ENCODE measurements at regions not wholly inside any gene's neighbourhood (a gene's known extent, or its start where the extent isn't known, plus 50 kb on each side); places are given as distances from the start of the nearest gene placed in this dataset.

DNA sequence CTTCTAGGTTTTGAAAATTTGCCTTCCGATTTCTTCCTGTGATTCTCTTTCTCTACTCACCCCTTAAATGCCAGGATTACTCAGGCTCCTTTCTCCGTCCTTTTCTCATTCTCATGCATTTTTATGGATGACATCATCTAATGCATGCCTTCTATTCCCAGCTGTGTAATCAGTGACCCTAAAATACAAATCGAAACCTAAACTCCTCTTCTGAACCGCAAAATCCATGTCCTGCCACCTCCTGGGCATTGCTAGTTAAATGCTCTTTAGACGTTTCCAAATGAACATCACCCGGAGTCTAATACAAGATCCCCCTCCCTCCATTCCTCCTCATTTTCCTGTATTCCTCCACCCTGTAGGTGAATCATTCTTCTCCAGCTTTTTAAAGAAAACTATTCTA lies 1703.1 kb upstream of the FLRT2 start:
- no peak for TF ChIP-seq POLR2A (IDR thresholded peaks at IDR 0.05; ENCODE audit: low read depth, low read length)
- FAIRE-seq (no peak), DNase-seq (ENCODE audit: insufficient read length, low spot score) (peak; percentile 0)

DNA sequence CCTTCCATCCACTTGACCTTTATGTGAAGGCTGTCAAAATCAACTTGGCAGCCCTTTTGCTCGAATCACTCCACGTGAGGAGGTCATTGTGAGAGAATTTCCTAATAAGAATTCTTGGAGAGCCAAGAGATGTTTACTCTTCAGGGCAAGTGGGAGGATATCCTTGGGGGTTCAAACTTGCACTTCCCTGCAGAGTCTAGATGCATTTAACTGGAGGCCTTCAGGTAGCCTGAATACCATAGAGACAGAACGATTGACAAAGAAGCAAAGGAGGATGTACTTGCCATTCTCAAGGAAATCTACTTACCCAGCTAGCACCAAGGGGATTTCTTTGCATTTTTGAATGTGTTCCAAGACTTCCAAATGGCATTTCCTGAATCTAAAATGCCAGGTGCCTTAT lies 1702.6 kb upstream of the FLRT2 start:
- no peak for FAIRE-seq

DNA sequence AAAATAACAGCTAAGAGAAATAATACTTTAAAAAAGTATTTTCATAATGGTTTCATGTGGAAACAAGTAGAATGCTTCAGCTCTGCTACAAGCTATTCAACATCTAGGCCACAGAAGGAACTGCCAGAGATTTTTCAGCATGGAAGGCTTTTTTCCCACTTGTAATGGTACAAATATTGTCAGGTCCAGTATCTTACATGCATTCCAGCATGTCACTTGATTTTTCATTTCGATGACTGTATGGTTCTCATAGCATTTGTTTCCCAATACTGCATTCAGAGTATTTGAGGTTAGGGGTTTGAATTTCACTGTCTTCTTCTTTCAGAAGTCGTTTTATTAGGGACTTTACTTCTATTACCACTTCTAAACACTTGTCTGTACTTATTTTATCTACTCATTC lies 1701.5 kb upstream of the FLRT2 start:
- FAIRE-seq, result no peak

More for the DNA sequence above, 1702.6 kb upstream of the FLRT2 start:
- DNase-seq (ENCODE audit: insufficient read length, low spot score), result no peak
- no peak for TF ChIP-seq POLR2A (IDR thresholded peaks at IDR 0.05; ENCODE audit: low read depth, low read length)

DNA sequence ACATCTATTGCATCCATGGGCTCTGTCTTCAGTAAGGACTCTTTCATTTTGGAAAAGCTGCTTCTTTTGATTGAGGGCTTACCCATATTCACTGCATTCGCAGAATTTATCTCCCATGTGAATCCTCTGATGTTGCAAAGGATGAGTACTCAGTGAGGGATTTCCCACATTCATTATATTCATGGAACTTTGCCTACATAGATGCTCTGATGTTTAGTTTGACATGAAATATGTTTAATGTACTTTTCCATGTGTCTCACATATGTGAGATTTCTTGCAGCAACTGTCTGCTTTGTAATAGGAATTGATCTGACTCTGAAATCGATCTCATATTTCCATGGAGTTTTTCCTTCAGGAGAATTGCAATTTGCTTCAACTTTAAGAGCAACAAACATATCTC lies 1699.6 kb upstream of the FLRT2 start:
- FAIRE-seq, result no peak
- no peak for DNase-seq (ENCODE audit: insufficient read length, low spot score)
- no peak for TF ChIP-seq POLR2A (IDR thresholded peaks at IDR 0.05; ENCODE audit: low read depth, low read length)

More for the DNA sequence above, 1701.5 kb upstream of the FLRT2 start:
- no peak for DNase-seq (ENCODE audit: insufficient read length, low spot score)
- no peak for TF ChIP-seq POLR2A (IDR thresholded peaks at IDR 0.05; ENCODE audit: low read depth, low read length)

DNA sequence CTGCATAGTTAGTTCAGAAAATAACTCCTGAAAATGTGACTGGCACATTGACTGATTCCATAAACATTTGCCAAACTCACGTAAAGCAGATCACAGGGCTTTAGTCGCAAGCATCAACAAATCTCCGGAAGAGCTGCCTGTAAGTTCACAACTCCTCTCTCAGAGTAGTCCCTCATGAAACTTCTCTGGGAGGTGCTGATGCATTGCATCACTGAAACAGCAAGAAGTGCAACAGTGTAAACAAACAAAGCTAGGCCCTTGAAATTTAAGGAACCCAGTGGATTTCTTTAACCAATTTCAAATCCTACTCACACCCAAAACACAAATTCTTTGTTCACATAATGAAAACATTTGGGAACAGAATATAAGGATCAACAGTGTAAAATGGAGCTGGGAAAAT lies 1691.7 kb upstream of the FLRT2 start:
- TF ChIP-seq POLR2A (IDR thresholded peaks at IDR 0.05; ENCODE audit: low read depth, low read length), result no peak
- no peak for DNase-seq (ENCODE audit: insufficient read length, low spot score)
- no peak for FAIRE-seq

DNA sequence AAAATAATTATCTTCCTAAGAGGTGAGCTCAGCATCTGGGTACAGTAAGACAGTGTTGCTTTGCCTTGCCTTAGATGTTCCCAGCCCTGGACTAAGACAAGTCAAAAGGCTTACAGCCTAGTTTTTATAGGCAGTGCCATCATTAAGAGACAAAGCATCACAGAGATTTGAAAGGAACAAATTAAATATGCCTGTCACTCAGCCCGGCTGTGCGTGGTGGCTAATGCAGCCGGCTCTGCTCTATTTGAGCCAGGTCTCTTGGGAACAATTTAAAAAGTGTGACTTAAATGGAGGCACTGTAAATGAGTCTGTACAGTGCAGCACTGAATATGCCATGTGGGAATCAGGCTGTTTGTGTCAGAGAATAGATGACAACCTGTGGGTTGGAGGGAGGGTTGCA lies 1687.4 kb upstream of the FLRT2 start:
- DNase-seq (ENCODE audit: insufficient read length, low spot score) (no peak), FAIRE-seq (no peak)
- TF ChIP-seq POLR2A (IDR thresholded peaks at IDR 0.05; ENCODE audit: low read depth, low read length), result no peak

DNA sequence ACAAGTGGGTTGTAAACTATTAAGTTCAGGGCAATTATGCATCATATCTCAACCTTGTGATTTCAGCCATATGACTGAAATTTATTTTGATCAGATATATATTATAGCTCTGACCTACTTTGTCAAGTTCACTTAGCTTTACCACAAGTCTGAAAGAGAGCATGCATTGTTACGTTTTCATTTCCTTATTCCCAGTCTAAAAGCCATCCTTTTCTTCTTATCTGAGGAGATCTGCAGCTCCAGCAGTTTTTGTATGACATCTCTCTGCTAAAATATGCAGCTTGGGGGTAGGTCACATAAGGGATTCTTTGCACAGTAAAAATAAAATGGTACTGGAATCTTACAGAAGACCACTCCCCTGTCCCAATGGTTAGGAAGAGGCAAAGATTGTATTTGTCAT lies 1682.8 kb upstream of the FLRT2 start:
- FAIRE-seq (no peak), DNase-seq (ENCODE audit: insufficient read length, low spot score) (no peak)
- no peak for TF ChIP-seq POLR2A (IDR thresholded peaks at IDR 0.05; ENCODE audit: low read depth, low read length)

DNA sequence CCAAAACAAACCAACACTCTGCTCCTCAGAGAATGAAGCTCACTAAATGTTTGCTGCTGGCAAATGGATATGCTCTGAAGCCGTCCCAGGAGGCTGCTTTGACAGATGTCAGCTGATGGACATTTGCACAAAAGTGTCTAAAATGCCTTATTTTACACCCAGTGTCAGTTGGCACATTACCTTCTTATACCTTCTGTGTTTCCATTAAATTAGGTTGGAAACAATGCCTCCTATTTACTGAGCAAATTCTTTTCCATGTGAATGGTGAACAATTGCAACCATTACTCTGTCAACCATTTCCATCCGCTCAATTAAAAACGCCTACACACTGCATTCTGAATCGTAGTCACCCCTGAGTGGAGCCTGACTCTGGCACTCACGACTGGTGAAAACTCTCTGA lies 1679.9 kb upstream of the FLRT2 start:
- no peak for TF ChIP-seq POLR2A (IDR thresholded peaks at IDR 0.05; ENCODE audit: low read depth, low read length)
- DNase-seq (ENCODE audit: insufficient read length, low spot score) (no peak), FAIRE-seq (no peak)

DNA sequence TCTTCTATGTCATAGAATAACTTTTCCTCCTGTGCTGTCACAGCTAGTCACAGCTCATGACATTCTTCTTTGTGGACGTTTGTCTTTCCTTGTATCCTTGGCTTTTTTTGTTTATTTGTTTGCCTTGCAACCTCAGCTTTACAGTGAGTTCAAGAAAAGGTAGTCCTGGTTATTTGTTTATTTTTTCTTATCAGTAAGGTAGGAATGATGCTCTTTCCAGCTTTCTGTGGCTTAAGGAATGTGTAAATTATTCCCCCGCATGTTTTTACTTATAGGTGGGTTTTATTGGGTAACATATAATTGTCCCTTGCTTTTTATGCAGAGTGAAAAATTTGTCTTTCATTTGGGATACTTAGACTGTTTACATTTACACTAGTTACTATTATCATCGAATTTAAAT lies 1673.6 kb upstream of the FLRT2 start:
- FAIRE-seq (no peak), DNase-seq (ENCODE audit: insufficient read length, low spot score) (no peak)
- TF ChIP-seq POLR2A (IDR thresholded peaks at IDR 0.05; ENCODE audit: low read depth, low read length), result no peak

DNA sequence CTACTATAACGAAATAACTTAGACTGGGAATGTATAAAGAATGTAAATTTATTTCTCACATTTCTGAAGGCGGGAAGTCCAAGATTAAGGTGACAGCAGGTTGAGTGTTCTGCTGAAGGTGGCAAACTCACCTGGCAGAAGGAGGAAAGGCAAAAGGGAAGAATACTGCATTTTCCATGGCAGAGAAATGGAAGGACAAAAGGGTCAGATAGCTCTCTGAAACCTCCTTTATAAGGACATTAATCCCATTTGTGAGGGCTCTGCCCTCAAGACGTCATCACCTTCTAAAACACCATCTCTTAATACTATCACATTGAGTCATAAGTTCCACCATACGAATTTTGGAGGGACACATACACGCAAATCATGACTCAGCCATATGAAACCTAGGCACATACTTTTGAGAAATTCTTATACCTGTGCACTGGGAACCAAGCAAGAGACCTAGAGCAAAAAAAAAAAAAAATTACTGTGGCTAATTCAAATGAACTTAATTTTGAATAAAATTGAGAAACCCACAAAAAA lies 1669.3 kb upstream of the FLRT2 start:
- no peak for TF ChIP-seq POLR2A (IDR thresholded peaks at IDR 0.05; ENCODE audit: low read depth, low read length)
- DNase-seq (ENCODE audit: insufficient read length, low spot score) (no peak), FAIRE-seq (no peak)

DNA sequence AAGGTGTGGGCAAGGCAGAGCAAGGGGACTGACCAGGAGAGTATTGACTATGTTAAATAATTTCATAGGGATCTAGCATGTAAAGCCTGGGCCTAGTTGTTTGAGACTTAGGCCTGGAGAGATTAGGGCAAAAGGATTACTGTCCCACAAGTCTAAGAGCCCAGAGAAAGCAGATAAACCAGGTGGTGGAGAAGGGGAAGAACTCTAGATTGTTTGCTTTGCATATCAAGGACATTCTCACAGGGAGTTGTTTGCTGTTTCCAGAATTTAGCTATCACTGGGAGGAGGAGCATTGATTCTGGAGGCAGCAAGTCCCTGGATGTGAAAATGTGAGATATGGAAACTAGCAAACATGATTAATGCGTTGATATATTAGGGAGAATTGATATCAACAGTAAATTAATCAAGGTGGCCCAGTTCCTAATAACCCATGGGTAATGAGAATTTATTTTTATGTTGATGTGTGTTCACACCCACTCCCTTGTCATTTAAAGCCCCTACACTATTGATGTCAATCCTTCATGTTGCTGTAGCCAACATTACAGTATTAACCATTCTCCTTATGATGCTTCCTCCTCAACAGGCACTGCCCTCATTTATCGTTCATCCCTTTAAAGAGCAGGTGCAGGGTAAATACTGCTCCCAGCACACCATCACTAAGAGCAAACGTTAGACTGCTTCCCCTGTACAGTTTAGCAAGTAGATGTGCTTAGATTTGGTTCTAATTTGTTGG lies 1666.7 kb upstream of the FLRT2 start:
- no peak for TF ChIP-seq POLR2A (IDR thresholded peaks at IDR 0.05; ENCODE audit: low read depth, low read length)
- DNase-seq (ENCODE audit: insufficient read length, low spot score), result no peak
- no peak for FAIRE-seq

DNA sequence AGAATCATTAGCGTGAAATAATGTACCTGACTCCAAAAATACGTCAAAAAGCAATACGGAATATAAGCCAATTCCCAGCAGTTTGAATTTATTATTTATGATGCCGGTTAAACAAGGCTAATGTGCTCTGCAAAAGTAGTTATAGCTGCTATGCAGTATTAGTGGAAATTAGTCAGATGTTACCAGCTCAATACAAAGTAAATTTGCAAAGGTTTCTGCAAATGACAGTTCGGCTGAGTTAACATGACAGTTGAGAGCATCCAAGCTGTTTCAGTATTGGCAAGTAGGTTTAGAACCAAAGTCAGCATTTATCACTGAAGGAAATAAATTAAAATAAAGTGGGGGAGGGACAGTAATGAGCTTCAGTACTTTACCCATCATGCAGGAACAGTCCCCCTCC lies 1665.8 kb upstream of the FLRT2 start:
- DNase-seq (ENCODE audit: insufficient read length, low spot score) (no peak), FAIRE-seq (no peak)
- no peak for TF ChIP-seq POLR2A (IDR thresholded peaks at IDR 0.05; ENCODE audit: low read depth, low read length)

DNA sequence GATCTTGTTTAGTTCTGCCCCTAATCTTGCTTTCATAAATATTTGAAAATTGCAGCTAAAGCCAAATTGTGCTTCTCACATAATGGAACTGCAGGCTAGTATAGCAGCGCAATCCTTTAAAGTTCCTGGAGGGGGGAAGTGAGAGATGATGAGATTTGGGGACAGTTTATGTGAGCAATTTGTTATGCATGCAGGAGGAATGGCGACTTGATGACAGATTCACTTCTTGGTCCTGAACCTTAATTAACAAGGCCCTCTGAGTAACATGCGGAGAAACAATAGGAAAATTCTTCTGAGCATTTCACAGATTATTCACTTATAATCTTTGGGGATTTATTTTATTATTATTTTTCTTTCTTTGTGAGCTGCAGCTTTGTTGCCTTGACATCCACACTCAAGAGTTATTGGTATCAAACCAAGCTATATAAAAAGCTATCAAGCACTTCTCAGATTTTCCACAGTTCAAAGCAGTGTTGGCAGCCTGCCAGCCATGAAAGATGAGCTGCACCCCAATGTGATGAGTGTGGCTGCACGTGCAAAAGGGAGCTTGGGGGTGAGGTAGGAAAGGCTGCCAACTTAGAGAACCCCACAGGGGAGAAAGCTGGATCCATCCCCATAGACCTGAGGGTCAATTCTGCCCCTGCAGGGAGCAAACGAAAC lies 1662.2 kb upstream of the FLRT2 start:
- no peak for FAIRE-seq
- no peak for TF ChIP-seq POLR2A (IDR thresholded peaks at IDR 0.05; ENCODE audit: low read depth, low read length)
- DNase-seq (ENCODE audit: insufficient read length, low spot score), result no peak

DNA sequence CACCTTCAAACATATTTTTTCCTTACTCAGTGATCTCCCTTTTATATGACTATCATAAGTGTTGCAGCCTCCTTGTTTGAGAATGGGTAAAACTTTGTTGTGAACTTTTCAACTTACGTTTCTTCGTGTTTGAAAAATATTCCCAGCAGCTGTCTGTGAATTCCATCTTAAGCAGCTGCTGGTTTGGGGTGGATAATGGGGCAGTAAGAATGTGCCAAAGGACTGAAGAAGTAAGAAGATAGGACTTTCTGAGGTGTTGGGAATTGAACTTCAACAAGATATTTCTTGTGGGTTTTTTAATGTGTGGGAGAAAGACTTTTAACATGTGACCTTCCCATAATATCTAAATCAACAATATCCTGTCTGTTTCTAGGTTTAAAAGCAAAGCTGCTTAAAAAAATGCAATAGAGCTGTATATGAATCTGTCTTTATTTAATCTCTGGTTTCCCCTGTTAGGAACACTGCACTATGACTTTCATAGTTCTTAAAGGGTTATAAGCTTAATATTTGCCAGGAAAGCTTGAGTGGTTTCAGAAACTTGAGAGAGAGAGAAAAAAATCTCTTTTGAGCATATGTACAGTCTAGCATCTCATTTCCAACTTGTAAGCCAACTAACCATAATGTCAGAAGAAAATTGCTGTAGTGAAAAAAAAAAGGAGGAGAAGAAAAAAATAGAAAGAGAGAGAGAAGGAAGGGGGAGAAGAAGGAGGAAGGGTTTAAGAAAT lies 1659.2 kb upstream of the FLRT2 start:
- no peak for TF ChIP-seq POLR2A (IDR thresholded peaks at IDR 0.05; ENCODE audit: low read depth, low read length)
- DNase-seq (ENCODE audit: insufficient read length, low spot score) (no peak), FAIRE-seq (no peak)

All from H54 (cell line).